GM20000 (cell line): ENCODE measurements at regions not wholly inside any gene's neighbourhood (a gene's known extent, or its start where the extent isn't known, plus 50 kb on each side); places are given as distances from the start of the nearest gene placed in this dataset.

Source experiments
- DNase-seq: peaks from one replicate; pipeline ENCODE4 v3.0.0; 2012; ENCODE audit warnings: low spot score
- CTCF ChIP-seq: IDR thresholded peaks from 2 replicates; pipeline ENCODE4 v1.5.1; 2012; ENCODE audit warnings: mild to moderate bottlenecking, control low read depth; ENCODE audit errors: extremely low read depth, missing control alignments

DNA sequence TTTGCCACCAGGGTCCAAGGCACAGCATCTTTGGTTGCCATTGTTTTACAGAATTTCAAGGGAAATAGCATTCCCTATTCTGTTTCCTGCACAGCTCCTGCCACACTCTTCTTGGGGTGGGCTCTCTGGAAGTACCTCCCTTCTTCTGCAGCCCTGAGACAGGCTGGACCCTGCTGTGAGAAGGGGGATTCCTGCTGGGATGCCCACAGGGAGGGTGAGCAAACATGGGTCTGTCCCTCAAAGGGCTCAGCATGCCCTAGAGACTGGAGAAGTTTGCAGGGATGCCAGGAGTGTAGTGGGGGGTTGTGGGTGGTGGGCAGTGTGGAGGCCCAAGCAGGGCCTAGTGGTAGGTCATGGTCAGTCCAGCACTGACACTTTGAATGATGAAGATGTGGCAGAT is 222.2 kb upstream of the GPR26 start:
- DNase-seq: no peak
- TF ChIP-seq CTCF: no peak

DNA sequence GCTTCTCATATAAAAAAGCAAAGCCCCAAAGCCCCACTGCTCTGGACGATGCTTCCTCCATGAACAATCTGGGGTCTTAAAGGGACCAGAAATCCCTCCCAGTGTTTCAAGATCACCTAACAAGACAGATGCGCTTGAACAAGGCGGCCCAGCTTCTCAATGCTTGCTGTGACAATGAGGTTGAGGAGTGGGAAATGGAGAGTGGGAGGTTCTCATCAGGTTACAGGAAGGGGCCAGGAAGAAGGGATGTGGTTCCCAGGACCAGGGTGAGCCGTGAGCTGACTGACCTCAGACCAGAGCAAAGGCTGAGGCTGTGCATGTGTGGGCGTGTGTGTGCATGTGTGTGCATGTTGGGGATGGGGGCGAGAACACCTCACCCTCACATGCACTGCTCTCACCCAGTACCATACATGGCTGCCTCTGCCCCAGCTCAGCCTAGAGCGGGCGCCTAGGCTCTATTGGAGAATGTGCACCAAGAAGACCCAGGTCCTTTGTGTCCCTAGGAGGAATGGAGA is 220.8 kb upstream of the GPR26 start:
- TF ChIP-seq CTCF: no peak
- DNase-seq: peak; percentile 32

DNA sequence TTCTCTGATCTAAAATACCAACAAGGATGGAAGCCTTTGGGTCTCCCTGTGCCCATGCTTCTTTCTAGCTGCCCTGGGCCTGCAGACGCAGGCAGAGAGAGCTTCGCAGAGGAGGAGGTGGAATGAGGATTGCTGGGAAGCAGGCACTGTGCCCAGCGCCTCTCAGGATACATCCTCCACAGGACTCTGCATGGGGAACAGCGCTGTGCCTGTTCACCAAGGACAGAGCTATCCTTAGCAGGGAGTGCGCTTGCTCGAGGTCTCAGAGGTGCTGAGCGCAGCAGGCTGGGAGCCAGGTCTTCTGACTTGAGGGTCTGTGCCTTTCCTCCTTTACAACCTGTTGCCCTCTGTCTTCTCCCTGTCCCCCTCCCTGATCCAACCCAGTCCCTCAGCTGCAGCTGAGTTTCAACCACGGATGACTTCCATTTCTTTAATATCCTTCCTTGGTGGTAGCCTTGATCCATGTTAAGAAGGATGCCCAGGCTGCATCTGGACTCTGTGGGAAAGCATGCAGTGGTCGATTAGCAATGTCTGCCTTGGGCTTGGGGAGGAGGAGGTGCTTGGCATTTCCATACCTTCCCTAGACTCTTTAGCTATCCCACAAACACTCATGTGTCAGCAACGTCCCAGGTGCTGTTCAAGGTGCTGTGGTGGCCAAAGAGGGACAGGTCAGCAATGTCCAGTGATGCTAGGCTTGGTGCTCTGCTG is 219.6 kb upstream of the GPR26 start:
- no peak for TF ChIP-seq CTCF
- no peak for DNase-seq

- no peak for TF ChIP-seq CTCF
- no peak for DNase-seq
Observed at GRCh38 chr10:123449234-123449962, 216.8 kb upstream of the GPR26 start.

DNA sequence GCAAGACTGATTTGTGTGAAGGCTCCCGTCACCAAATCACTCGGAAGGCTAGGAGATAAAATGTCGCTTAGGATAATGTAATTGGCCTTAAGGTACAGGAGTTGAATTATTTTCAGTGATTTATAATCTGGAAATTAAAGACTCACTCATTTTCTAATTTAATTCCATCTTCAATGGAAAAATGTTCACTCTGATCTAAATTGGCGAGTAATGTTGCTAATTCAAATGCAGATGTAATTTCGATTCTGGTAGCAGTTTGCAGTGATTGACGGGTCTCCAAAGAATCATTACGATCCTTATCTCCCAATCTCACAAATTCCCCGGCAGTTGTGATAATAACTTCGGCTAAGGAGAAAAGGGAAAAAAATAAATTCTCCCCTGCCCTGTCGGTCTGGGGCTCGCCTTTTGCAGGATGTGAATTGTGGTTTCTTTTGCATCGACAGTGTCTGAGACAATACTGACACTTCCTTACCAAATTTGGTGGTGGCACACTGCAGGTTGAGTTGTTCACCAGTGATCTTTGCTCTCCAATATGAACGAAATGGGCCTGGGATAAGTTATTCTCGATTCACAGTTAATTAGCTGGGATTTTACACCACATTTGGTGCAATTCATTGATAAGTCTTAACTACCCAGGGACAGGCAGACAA is 215.1 kb upstream of the GPR26 start:
- no peak for DNase-seq
- TF ChIP-seq CTCF: no peak

GRCh38 chr10:123451618-123452245 is 214.4 kb upstream of the GPR26 start:
- DNase-seq: no peak
- TF ChIP-seq CTCF: no peak
